Subcutaneous abdominal adipose tissue (tissue), 5 donors: ENCODE measurements at regions not wholly inside any gene's neighbourhood (a gene's known extent, or its start where the extent isn't known, plus 50 kb on each side); places are given as distances from the start of the nearest gene placed in this dataset.

ENCODE experiments used
- H3K27ac ChIP-seq: one replicate; pipeline ENCODE4 v1.7.0; 2013; ENCODE audit warnings: low read depth, mild to moderate bottlenecking, inconsistent platforms, low read length, moderate library complexity
- H3K27me3 ChIP-seq, 5 donors: one replicate each; pipeline ENCODE4 v1.7.0; 2013; ENCODE audit warnings: low read length in 5 of 5, inconsistent platforms in 1 of 5; ENCODE audit not compliant: control insufficient read depth in 5 of 5, insufficient read depth in 4 of 5
- H3K36me3 ChIP-seq, 5 donors: one replicate each; pipeline ENCODE4 v1.7.0; 2013; ENCODE audit warnings: low read length in 5 of 5; ENCODE audit not compliant: control insufficient read depth in 5 of 5, insufficient read depth in 5 of 5
- H3K4me1 ChIP-seq, 5 donors: one replicate each; pipeline ENCODE4 v1.7.0; 2013; ENCODE audit warnings: low read length in 5 of 5, mild to moderate bottlenecking in 3 of 5, moderate library complexity in 1 of 5; ENCODE audit not compliant: control insufficient read depth in 5 of 5, insufficient read depth in 5 of 5
- H3K4me3 ChIP-seq, 5 donors: one replicate each; pipeline ENCODE4 v1.7.0; 2013; ENCODE audit warnings: low read length in 5 of 5, low read depth in 1 of 5
- H3K9ac ChIP-seq, 5 donors: one replicate each; pipeline ENCODE4 v1.7.0; 2013; ENCODE audit warnings: low read length in 5 of 5, mild to moderate bottlenecking in 4 of 5, moderate library complexity in 3 of 5
- H3K9me3 ChIP-seq, 5 donors: one replicate each; pipeline ENCODE4 v1.7.0; 2013; ENCODE audit warnings: low read length in 5 of 5; ENCODE audit not compliant: control insufficient read depth in 5 of 5
- donor health status: healthy.
- donor health status: healthy.
- donor health status: healthy.
- donor health status: healthy.
- donor health status: healthy.

DNA sequence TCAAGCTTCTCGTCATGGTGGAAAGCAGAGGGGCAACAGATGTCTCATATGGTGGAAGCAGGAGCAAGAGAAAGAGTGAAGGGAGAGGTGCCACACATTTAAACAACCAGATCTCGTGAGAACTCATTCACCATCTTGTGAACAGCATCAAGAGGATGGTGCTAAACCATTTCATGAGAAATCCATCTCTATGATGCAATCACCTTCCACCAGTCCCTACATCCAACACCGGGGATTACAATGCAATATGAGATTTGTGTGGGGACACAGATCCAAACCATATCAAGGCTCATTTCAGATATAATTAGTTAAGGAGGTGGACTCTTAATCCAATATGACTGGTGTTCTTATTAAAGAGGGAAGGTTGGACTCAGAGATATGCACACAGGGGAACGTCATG, 272.8 kb downstream of the KCNS3 start:
- Histone ChIP-seq H3K4me3 (no peak overlapping the region), H3K4me1 (no peaks in the 10 kb centered on the region), H3K36me3 (no peaks in the 10 kb centered on the region), H3K27me3 (peaks cover 0 to 4% (median 0%) of the 10 kb centered on the region in 5 donors), H3K27ac (no peak overlapping the region), H3K9me3 (no peaks in the 10 kb centered on the region), H3K9ac (no peak overlapping the region)

DNA sequence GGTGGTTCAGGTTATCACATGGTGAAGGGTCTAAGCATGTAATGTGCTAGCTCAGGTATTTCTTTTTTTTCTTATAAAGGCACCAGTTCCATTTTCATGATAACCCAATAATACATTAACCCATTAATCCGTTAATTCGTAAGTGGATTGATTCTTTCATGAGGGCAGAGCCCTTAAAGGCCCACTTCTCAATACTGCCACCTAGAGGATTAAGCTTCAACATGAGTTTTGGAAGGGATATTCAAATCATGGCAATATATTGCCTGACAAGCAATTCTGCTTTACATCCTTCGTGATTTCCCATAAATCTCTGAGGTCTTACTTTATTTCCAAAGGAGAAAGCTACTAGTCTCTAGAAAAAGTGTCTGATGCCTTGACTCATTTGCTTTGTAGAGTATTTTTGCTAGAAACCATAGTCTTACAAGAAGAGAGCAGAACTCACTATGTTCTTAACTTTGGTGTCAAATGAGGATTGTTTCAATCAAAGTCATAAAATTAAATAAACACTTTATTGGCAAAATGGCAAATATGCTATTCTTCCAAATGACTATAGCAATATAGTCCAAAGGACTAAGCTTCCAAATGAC, 271.3 kb downstream of the KCNS3 start:
- H3K36me3 ChIP-seq, result no peaks in the 10 kb centered on the region
- no peak overlapping the region for H3K27ac ChIP-seq
- no peak overlapping the region for H3K4me3 ChIP-seq
- no peaks in the 10 kb centered on the region for H3K9me3 ChIP-seq
- H3K4me1 ChIP-seq, result no peaks in the 10 kb centered on the region
- H3K27me3 ChIP-seq, result peaks cover 0 to 4% (median 2%) of the 10 kb centered on the region in 5 donors
- H3K9ac ChIP-seq, result no peak overlapping the region

DNA sequence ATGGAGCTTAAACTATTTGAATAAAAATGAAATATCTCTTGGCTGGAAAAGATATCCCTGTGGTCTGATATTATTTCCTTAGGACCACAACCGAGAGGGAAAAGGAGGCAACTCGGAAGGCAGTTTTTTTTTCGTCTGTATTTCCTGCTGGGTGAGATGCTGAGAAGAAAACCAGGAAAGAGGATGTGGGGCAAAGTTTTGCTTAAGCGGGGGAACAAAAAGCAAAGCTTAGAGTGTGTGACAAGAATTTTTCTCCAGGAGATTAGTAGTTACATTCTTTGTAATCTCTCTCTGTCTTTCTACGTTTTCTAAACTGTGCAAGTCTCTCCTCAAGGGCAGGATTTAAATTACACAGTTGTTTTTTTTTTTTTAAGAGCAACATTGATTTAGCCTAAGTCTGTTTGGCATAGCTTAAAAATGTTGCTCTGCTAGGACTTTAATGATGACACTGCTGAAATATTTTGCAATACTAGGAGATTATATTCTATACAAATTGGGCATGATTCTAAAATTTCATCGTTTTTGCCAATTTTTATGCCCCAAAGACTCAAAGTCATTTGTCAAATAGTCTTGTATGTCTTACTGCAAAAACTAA, 258.5 kb downstream of the KCNS3 start:
- no peaks in the 10 kb centered on the region for H3K4me1 ChIP-seq
- H3K36me3 ChIP-seq, result no peaks in the 10 kb centered on the region
- no peak overlapping the region for H3K27ac ChIP-seq

DNA sequence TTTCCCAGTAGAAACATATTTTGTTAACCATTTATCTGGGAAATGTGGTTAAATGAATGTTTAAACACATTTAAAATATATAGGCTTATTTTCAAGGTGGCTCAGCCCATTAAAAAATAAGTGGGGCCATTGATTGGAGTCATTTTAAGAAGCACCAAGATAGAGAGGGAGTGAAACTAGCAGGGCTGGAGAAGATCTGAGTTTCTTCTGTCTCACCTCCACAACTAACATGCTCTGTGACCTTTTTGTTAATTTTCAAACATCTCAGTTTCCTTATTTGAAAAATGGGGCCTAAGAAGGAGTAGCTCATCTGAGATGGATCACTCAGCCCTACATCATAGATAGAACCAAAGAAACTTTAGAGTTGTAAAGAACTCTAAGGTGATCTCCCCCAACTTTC, 254.8 kb downstream of the KCNS3 start:
- Histone ChIP-seq H3K27ac (no peak overlapping the region), H3K36me3 (no peaks in the 10 kb centered on the region), H3K27me3 (no peaks in the 10 kb centered on the region), H3K9me3 (no peaks in the 10 kb centered on the region), H3K4me1 (no peaks in the 10 kb centered on the region), H3K4me3 (no peak overlapping the region), H3K9ac (no peak overlapping the region)

More for the DNA sequence above, 258.5 kb downstream of the KCNS3 start:
- H3K9me3 ChIP-seq, result no peaks in the 10 kb centered on the region
- H3K27me3 ChIP-seq, result no peaks in the 10 kb centered on the region
- no peak overlapping the region for H3K4me3 ChIP-seq
- H3K9ac ChIP-seq, result no peak overlapping the region

GRCh38 chr2:18132697-18133096, 254.2 kb downstream of the KCNS3 start:
- Histone ChIP-seq H3K36me3 (no peaks in the 10 kb centered on the region), H3K4me3 (no peak overlapping the region)

DNA sequence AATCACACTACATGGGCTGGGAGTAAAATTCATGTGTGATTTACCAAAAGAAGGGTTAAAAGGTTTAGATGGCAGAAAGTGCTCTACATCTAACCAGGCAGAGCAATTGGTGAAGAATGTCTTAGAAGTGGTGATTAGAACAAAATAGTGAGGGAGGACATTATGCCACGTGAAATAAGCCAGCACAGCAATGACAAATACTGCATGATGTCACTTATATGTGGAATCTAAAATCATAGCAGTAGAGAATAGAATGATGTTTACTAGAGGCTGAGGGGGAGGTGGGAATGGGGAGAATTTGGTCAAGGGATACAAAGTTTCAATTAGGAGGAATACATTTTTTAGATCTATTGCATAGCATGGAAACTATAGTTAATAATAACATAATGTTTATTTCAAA, 253.3 kb downstream of the KCNS3 start:
- H3K27ac ChIP-seq, result no peak overlapping the region
- no peaks in the 10 kb centered on the region for H3K4me1 ChIP-seq
- no peak overlapping the region for H3K9ac ChIP-seq
- no peaks in the 10 kb centered on the region for H3K9me3 ChIP-seq
- no peak overlapping the region for H3K4me3 ChIP-seq
- H3K36me3 ChIP-seq, result no peaks in the 10 kb centered on the region
- no peaks in the 10 kb centered on the region for H3K27me3 ChIP-seq

More at GRCh38 chr2:18132697-18133096, 254.2 kb downstream of the KCNS3 start:
- no peaks in the 10 kb centered on the region for H3K27me3 ChIP-seq
- H3K9me3 ChIP-seq, result no peaks in the 10 kb centered on the region
- no peak overlapping the region for H3K27ac ChIP-seq
- H3K4me1 ChIP-seq, result no peaks in the 10 kb centered on the region
- no peak overlapping the region for H3K9ac ChIP-seq

DNA sequence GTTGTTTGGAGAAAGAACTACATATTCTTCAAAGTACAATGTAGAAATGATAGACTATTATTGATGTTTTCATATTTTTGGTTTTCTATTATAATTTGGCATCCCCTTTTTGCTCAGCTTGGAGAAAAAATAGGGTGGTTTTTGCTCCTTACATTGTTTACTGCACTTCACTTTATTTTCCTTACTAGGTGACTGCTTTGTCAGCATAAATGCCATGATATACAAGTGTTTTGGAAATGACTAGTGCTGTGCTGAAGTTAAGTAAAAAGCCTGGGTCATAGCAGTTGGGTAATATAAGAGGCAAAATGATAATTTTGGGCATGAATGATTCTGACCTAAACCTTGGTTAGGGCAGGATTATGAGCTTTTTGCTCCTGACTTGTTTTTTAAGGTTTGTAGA, 250.9 kb downstream of the KCNS3 start:
- Histone ChIP-seq H3K4me1 (peaks cover 0 to 2% (median 0%) of the 10 kb centered on the region in 5 donors), H3K27ac (no peak overlapping the region), H3K9me3 (no peaks in the 10 kb centered on the region), H3K9ac (no peak overlapping the region), H3K27me3 (no peaks in the 10 kb centered on the region), H3K4me3 (no peak overlapping the region), H3K36me3 (no peaks in the 10 kb centered on the region)

DNA sequence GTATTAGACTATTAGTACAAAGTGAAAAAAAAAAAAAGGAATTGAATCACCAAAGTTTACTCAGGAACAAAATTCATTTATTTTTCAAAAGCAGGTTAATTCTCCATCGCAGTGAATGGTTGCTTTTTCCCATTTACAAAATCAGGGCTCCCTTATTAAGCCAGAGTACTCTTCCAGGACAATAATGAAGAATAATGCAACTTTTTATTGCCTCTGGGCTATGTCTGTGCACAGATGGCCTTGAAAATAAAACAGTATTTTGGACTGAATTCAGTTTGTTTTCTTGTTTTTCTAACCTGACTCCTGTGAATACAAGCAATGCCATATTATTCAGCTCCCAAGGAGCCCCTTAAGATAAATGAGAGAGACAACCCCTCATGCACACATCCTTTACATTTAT, 246.8 kb downstream of the KCNS3 start:
- Histone ChIP-seq H3K27me3 (no peaks in the 10 kb centered on the region), H3K9ac (no peak overlapping the region), H3K27ac (no peak overlapping the region), H3K9me3 (no peaks in the 10 kb centered on the region), H3K36me3 (no peaks in the 10 kb centered on the region), H3K4me3 (no peak overlapping the region), H3K4me1 (peaks cover 0 to 6% (median 0%) of the 10 kb centered on the region in 5 donors)

- Histone ChIP-seq H3K9ac (no peak overlapping the region), H3K4me1 (peaks cover 0 to 6% (median 0%) of the 10 kb centered on the region in 5 donors), H3K27ac (no peak overlapping the region), H3K4me3 (no peak overlapping the region), H3K9me3 (no peaks in the 10 kb centered on the region), H3K27me3 (no peaks in the 10 kb centered on the region), H3K36me3 (no peaks in the 10 kb centered on the region)
Observed at GRCh38 chr2:18124116-18124835, 245.8 kb downstream of the KCNS3 start.

GRCh38 chr2:18123577-18123976, 245.1 kb downstream of the KCNS3 start:
- no peak overlapping the region for H3K27ac ChIP-seq
- H3K9ac ChIP-seq, result no peak overlapping the region
- H3K9me3 ChIP-seq, result no peaks in the 10 kb centered on the region
- H3K27me3 ChIP-seq, result no peaks in the 10 kb centered on the region
- peaks cover 0 to 8% (median 0%) of the 10 kb centered on the region in 5 donors for H3K4me1 ChIP-seq
- no peak overlapping the region for H3K4me3 ChIP-seq
- no peaks in the 10 kb centered on the region for H3K36me3 ChIP-seq
